CD14-positive monocyte (primary cell): ENCODE measurements at regions not wholly inside any gene's neighbourhood (a gene's known extent, or its start where the extent isn't known, plus 50 kb on each side); places are given as distances from the start of the nearest gene placed in this dataset.

Experiments
- DNase-seq, 3 donors: peaks; one replicate each; pipeline ENCODE4 v3.0.0-alpha.2; 2011 to 2022
- H2AFZ ChIP-seq: 2 replicates; pipeline ENCODE4 v1.6.0; 2012; ENCODE audit warnings: mild to moderate bottlenecking, low read depth, low read length, inconsistent platforms; ENCODE audit not compliant: insufficient read depth, poor library complexity, severe bottlenecking
- H3K27ac ChIP-seq, 2 donors: 1 replicate in 1 of 2; 2 replicates in 1 of 2; pipeline ENCODE4 v1.5.1; 2012 to 2013; ENCODE audit warnings: low read length in 2 of 2, control low read depth in 1 of 2, inconsistent platforms in 1 of 2, low read depth in 1 of 2, mild to moderate bottlenecking in 1 of 2
- H3K27me3 ChIP-seq, 2 donors: one replicate each; pipeline versions ENCODE4 v1.6.0 to v1.6.1; 2011 to 2013; ENCODE audit warnings: low read length in 2 of 2; ENCODE audit not compliant: control insufficient read depth in 2 of 2, insufficient read depth in 2 of 2
- H3K36me3 ChIP-seq, 2 donors: replicated peaks in 1 of 2; 1 replicate in 1 of 2; 2 replicates in 1 of 2; pipeline versions ENCODE4 v1.5.1 to v1.6.1; 2012 to 2013; ENCODE audit warnings: low read length in 2 of 2, control low read depth in 1 of 2, inconsistent platforms in 1 of 2, mild to moderate bottlenecking in 1 of 2; ENCODE audit not compliant: insufficient read depth in 2 of 2, control insufficient read depth in 1 of 2
- H3K4me1 ChIP-seq, 2 donors: 1 replicate in 1 of 2; 2 replicates in 1 of 2; pipeline versions ENCODE4 v1.5.1 to v1.6.1; 2012 to 2013; ENCODE audit warnings: low read length in 2 of 2, control low read depth in 1 of 2, inconsistent platforms in 1 of 2, mild to moderate bottlenecking in 1 of 2, moderate library complexity in 1 of 2; ENCODE audit not compliant: insufficient read depth in 2 of 2, control insufficient read depth in 1 of 2
- H3K4me2 ChIP-seq: replicated peaks from 2 replicates; pipeline ENCODE3; 2012; ENCODE audit warnings: low read length, moderate library complexity, mild to moderate bottlenecking; ENCODE audit not compliant: poor library complexity, severe bottlenecking; ENCODE audit errors: extremely low read depth
- H3K4me3 ChIP-seq, 3 experiments: fragments of 200-600 bp in 1 of 3; sonication (generic) in 1 of 3; replicated peaks in 1 of 3; 1 replicate in 2 of 3; 2 replicates in 1 of 3; pipeline ENCODE4 v1.5.1; 2011 to 2013; ENCODE audit warnings: low read length in 3 of 3, mild to moderate bottlenecking in 3 of 3, control low read depth in 2 of 3, low read depth in 2 of 3, inconsistent platforms in 1 of 3, moderate library complexity in 1 of 3
- H3K79me2 ChIP-seq: 2 replicates; pipeline ENCODE4 v1.6.0; 2012; ENCODE audit warnings: mild to moderate bottlenecking, control low read depth, inconsistent platforms, low read length, moderate library complexity; ENCODE audit not compliant: insufficient read depth
- H3K9ac ChIP-seq: 2 replicates; pipeline ENCODE4 v1.6.0; 2017; ENCODE audit warnings: low read length, mild to moderate bottlenecking; ENCODE audit not compliant: insufficient read depth, poor library complexity, severe bottlenecking
- H3K9me3 ChIP-seq, 2 donors: replicated peaks in 1 of 2; 1 replicate in 1 of 2; 2 replicates in 1 of 2; pipeline versions ENCODE4 v1.5.1 to v1.6.1; 2012 to 2013; ENCODE audit warnings: low read length in 2 of 2, control low read depth in 1 of 2; ENCODE audit not compliant: control insufficient read depth in 1 of 2, insufficient read depth in 1 of 2
- H4K20me1 ChIP-seq: 2 replicates; pipeline ENCODE4 v1.6.0; 2012; ENCODE audit warnings: mild to moderate bottlenecking, low read length, control low read depth, moderate library complexity; ENCODE audit not compliant: insufficient read depth
- H3K27ac Mint-ChIP-seq, 7 donors: one replicate each; pipeline ENCODE4 v1.8.0; 2020; ENCODE audit warnings: mild to moderate bottlenecking in 7 of 7, mixed read lengths in 7 of 7, moderate library complexity in 6 of 7, inconsistent platforms in 2 of 7
- H3K27me3 Mint-ChIP-seq, 3 donors: one replicate each; pipeline ENCODE4 v1.8.0; 2021 to 2022; ENCODE audit warnings: low read depth in 3 of 3, mild to moderate bottlenecking in 3 of 3, mixed read lengths in 3 of 3, moderate library complexity in 3 of 3, inconsistent platforms in 1 of 3
- H3K36me3 Mint-ChIP-seq, 2 donors: one replicate each; pipeline ENCODE4 v1.8.0; 2020; ENCODE audit warnings: mixed read lengths in 2 of 2, inconsistent platforms in 1 of 2, mild to moderate bottlenecking in 1 of 2
- H3K4me1 Mint-ChIP-seq: one replicate; pipeline ENCODE4 v1.8.0; 2020; ENCODE audit warnings: mild to moderate bottlenecking, mixed read lengths
- H3K4me3 Mint-ChIP-seq, 2 donors: one replicate each; pipeline ENCODE4 v1.8.0; 2020; ENCODE audit warnings: mild to moderate bottlenecking in 2 of 2, mixed read lengths in 2 of 2, moderate library complexity in 1 of 2
- H3K9me3 Mint-ChIP-seq, 7 donors: one replicate each; pipeline ENCODE4 v1.8.0; 2020 to 2022; ENCODE audit warnings: mixed read lengths in 7 of 7, mild to moderate bottlenecking in 6 of 7, moderate library complexity in 6 of 7, inconsistent platforms in 2 of 7
- WGBS: methylation state at CpG from one replicate; pipeline ENCODE4 v1.1.5; 2013; ENCODE audit warnings: missing lambda C conversion rate; ENCODE audit not compliant: insufficient coverage; 5-methylcytosine and 5-hydroxymethylcytosine counted together
- intact Hi-C, 2 donors: fragments of 100-400 bp; cut with micrococcal nuclease; formaldehyde crosslinking; loops; one replicate each; pipeline versions ENCODE4 v1.15.0 to v1.15.1; 2023
- TF ChIP-seq, protein P1 (sequence below): fragments of 200-600 bp; IDR thresholded peaks from one replicate; pipeline ENCODE4 v1.8.0; 2022; ENCODE audit warnings: antibody characterized with exemption, mild to moderate bottlenecking

DNA sequence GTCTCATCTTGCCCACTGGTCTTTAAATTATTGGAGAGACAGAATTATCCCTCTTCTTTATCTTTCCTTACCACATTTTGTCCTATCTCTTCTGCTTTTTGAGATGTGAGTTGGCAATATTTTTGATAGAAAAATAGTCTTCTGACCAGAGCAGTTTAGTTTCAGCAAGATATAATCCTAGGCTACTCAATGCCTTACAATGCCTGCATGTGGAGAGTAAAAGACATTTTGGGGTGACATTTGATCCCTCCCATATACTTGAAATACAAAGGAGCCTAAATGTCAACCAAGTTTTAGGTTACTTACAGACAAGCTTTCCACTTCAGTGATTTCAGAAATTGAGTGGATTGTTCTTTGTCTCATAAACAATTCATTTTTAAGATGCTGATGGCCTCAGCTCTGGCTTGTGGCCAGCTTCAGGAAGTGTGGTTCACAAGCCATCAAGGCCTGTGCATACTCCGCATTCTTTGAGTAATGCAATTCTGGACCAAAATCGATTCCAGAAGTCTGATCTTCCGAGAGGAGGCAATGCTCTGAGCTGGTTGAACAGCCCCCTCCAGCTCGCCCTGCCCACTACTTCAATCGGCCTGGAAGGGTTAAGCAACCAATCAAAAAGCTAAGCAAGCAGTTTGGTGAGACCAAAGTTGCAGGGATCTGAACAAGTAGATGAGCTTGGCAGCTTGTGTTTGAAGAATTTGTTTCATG, 274.4 kb downstream of the BLID start:
- Histone ChIP-seq H3K27ac (no peak overlapping the region), H3K4me3 (no peak overlapping the region), H3K36me3 (no peaks in the 10 kb centered on the region), H3K9me3 (no peaks in the 10 kb centered on the region), H2AFZ (no peak overlapping the region), H3K4me2 (no peak overlapping the region), H3K4me1 (no peaks in the 10 kb centered on the region), H3K9ac (no peak overlapping the region), H3K27me3 (no peaks in the 10 kb centered on the region), H4K20me1 (no peaks in the 10 kb centered on the region), H3K79me2 (no peaks in the 10 kb centered on the region)
- 83% methylated on average over 5 of the region's 5 CpGs for WGBS
- Mint-ChIP-seq H3K9me3 (peaks cover 0 to 4% (median 2%) of the 10 kb centered on the region in 7 donors), H3K27ac (no peak overlapping the region), H3K27me3 (peaks cover 4 to 8% (median 4%) of the 10 kb centered on the region in 3 donors), H3K4me3 (no peak overlapping the region), H3K4me1 (no peaks in the 10 kb centered on the region), H3K36me3 (no peaks in the 10 kb centered on the region)
- DNase-seq = no peak
- intact Hi-C loops = no loop called here
- TF ChIP-seq, protein P1, sequence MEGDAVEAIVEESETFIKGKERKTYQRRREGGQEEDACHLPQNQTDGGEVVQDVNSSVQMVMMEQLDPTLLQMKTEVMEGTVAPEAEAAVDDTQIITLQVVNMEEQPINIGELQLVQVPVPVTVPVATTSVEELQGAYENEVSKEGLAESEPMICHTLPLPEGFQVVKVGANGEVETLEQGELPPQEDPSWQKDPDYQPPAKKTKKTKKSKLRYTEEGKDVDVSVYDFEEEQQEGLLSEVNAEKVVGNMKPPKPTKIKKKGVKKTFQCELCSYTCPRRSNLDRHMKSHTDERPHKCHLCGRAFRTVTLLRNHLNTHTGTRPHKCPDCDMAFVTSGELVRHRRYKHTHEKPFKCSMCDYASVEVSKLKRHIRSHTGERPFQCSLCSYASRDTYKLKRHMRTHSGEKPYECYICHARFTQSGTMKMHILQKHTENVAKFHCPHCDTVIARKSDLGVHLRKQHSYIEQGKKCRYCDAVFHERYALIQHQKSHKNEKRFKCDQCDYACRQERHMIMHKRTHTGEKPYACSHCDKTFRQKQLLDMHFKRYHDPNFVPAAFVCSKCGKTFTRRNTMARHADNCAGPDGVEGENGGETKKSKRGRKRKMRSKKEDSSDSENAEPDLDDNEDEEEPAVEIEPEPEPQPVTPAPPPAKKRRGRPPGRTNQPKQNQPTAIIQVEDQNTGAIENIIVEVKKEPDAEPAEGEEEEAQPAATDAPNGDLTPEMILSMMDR = no peak

DNA sequence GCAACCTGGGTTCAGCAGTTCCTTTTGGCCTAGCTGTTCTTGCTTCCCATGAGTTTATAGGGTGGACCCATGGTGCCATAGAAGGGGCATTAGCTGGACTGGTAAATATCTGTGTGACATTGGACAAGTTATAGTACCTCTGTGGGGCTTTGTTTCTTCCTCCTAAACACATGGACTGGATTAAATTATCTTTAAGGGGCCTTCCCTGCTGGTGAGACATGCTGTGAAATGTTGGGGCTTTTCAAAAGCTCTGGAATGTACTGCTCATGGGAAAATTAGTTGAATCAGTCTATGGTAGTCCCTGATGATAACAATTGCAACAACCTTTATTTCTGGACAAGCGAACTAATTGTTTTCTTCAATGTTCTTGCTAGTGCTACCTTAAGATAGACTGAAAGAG, 276.2 kb downstream of the BLID start:
- intact Hi-C loops = no loop called here
- no peaks in the 10 kb centered on the region for H3K79me2 ChIP-seq
- DNase-seq = no peak
- no peaks in the 10 kb centered on the region for H3K9me3 ChIP-seq
- no peaks in the 10 kb centered on the region for H3K36me3 ChIP-seq
- H3K27me3 Mint-ChIP-seq = peaks cover 2 to 4% (median 3%) of the 10 kb centered on the region in 3 donors
- H2AFZ ChIP-seq = no peak overlapping the region
- no peak overlapping the region for H3K4me2 ChIP-seq
- H4K20me1 ChIP-seq = no peaks in the 10 kb centered on the region
- no peak overlapping the region for H3K9ac ChIP-seq
- no peaks in the 10 kb centered on the region for H3K4me1 Mint-ChIP-seq
- H3K27ac Mint-ChIP-seq = no peak overlapping the region
- H3K36me3 Mint-ChIP-seq = no peaks in the 10 kb centered on the region
- WGBS = no CpG with 5 or more reads among the region's 1 CpG
- TF ChIP-seq, protein P1 = no peak
- no peak overlapping the region for H3K4me3 Mint-ChIP-seq
- H3K4me3 ChIP-seq = no peak overlapping the region
- peaks cover 0 to 4% (median 2%) of the 10 kb centered on the region in 7 donors for H3K9me3 Mint-ChIP-seq
- no peaks in the 10 kb centered on the region for H3K4me1 ChIP-seq
- H3K27ac ChIP-seq = no peak overlapping the region
- peaks cover 0 to 2% of the 10 kb centered on the region in 2 donors for H3K27me3 ChIP-seq
